Adrenal gland (tissue), 5 donors: ENCODE measurements at regions not wholly inside any gene's neighbourhood (a gene's known extent, or its start where the extent isn't known, plus 50 kb on each side); places are given as distances from the start of the nearest gene placed in this dataset.

Source experiments
- POLR2A ChIP-seq, 2 donors: fragments of 450-650 bp; IDR thresholded peaks; one replicate each; pipeline ENCODE4 v1.6.1; 2017; ENCODE audit warnings: antibody characterized with exemption in 2 of 2, mild to moderate bottlenecking in 2 of 2, moderate library complexity in 1 of 2
- TF ChIP-seq, protein P1 (sequence below), 6 experiments: fragments of 450-650 bp in 4 of 6; fragments of 200-600 bp in 2 of 6; sonication (generic) in 1 of 6; IDR thresholded peaks; 1 replicate in 5 of 6; 2 replicates in 1 of 6; pipeline versions ENCODE4 v1.5.1 to v1.8.0; 2016 to 2021; ENCODE audit warnings: antibody characterized with exemption in 6 of 6, mild to moderate bottlenecking in 2 of 6, moderate library complexity in 1 of 6
- donor health status: DM: no; HTN: no; CAD: no.

DNA sequence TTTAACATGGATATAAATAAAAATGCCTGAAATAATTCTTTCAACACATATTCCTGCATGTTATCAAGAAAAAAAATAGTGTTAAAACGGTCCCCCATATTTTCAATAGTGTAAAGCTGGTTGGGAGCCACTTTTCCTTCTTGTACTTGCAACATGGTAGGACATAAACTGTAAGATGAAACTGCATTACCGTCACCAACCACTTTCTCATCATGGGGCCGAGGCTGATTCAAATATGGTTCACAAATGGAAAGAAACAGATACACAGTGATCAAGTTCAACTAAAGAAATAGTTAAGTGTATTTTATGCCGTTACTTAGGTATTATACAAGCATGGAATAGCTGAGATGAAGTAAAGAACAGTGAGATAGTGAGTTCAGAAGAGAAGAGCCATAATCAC lies 360.7 kb downstream of the ZEB2 start:
- TF ChIP-seq, protein P1, sequence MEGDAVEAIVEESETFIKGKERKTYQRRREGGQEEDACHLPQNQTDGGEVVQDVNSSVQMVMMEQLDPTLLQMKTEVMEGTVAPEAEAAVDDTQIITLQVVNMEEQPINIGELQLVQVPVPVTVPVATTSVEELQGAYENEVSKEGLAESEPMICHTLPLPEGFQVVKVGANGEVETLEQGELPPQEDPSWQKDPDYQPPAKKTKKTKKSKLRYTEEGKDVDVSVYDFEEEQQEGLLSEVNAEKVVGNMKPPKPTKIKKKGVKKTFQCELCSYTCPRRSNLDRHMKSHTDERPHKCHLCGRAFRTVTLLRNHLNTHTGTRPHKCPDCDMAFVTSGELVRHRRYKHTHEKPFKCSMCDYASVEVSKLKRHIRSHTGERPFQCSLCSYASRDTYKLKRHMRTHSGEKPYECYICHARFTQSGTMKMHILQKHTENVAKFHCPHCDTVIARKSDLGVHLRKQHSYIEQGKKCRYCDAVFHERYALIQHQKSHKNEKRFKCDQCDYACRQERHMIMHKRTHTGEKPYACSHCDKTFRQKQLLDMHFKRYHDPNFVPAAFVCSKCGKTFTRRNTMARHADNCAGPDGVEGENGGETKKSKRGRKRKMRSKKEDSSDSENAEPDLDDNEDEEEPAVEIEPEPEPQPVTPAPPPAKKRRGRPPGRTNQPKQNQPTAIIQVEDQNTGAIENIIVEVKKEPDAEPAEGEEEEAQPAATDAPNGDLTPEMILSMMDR (IDR thresholded peaks at IDR 0.05): no peak
- TF ChIP-seq POLR2A (IDR thresholded peaks at IDR 0.05): no peak
